ENCODE measurements at regions not wholly inside any gene's neighbourhood (a gene's known extent, or its start where the extent isn't known, plus 50 kb on each side); places are given as distances from the start of the nearest gene placed in this dataset.

DNA sequence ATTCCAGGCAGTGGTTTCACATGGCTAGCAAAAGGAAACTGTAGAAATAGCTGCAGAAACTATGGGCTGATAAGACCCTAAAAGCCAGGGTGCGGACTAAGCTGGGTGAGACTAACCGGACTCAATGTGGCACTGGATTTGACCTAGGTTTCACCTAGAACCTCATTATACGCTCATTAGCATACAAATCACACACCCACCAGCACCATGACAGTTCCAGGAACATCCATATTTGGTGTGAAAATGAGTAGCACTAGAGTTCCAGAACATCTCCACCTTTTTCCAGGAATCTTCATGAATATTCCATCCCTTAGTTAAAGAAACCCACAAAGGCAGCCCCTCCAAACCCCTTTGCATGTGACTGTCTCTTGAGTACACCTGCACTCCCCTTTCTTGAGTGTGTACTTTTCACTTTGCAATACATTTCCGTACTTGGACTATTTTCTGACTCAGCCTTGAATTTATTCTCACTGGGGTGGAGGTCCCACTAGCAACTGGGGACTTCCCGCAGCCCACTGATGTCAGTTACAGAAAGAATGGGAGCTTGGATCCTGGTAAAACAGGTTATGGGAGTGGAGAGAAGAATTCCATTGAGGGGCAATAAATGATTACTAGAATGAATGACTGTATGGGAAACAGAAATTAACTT lies 58.0 kb upstream of the SPATA31C2 start:
- Histone ChIP-seq H3K9me3 (no peaks in the 10 kb centered on the region), H3K36me3 (no peaks in the 10 kb centered on the region), H3K4me3 (ENCODE audit: low read depth in 1 of 2, low read length in 1 of 2) (no peak overlapping the region), H3K27ac (no peak overlapping the region), H3K4me1 (ENCODE audit: control insufficient read depth in 1 of 2, insufficient read depth in 1 of 2, low read depth in 1 of 2, low read length in 1 of 2) (no peaks in the 10 kb centered on the region), H3K27me3 (peaks cover 11% of the 10 kb centered on the region)
- TF ChIP-seq, protein P1, sequence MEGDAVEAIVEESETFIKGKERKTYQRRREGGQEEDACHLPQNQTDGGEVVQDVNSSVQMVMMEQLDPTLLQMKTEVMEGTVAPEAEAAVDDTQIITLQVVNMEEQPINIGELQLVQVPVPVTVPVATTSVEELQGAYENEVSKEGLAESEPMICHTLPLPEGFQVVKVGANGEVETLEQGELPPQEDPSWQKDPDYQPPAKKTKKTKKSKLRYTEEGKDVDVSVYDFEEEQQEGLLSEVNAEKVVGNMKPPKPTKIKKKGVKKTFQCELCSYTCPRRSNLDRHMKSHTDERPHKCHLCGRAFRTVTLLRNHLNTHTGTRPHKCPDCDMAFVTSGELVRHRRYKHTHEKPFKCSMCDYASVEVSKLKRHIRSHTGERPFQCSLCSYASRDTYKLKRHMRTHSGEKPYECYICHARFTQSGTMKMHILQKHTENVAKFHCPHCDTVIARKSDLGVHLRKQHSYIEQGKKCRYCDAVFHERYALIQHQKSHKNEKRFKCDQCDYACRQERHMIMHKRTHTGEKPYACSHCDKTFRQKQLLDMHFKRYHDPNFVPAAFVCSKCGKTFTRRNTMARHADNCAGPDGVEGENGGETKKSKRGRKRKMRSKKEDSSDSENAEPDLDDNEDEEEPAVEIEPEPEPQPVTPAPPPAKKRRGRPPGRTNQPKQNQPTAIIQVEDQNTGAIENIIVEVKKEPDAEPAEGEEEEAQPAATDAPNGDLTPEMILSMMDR (IDR thresholded peaks at IDR 0.05), result no peak

DNA sequence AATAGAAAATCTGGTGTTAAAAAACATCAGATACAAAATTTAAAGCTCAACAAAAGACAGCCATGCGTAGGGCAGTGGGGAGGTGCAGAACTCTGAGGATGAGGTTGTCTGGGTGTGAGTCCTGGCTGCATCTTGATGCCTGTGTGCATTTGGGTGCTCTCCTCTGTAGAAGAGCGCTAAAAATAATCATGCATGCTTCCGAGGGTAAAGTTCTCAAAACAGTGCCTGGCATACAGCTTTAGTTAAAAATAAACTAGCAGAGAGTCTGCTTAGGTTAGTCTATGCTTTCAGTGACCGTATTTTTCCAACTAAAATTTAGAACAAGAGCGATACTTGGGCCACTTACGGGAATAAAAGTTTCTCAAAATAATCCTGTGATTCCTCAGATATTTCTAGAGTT lies 55.5 kb upstream of the SPATA31C2 start:
- H3K4me3 ChIP-seq (ENCODE audit: low read depth in 1 of 2, low read length in 1 of 2), result no peak overlapping the region
- TF ChIP-seq, protein P1 (IDR thresholded peaks at IDR 0.05), result no peak
- H3K9me3 ChIP-seq, result no peaks in the 10 kb centered on the region
- H3K27me3 ChIP-seq, result peaks cover 11% of the 10 kb centered on the region
- no peak overlapping the region for H3K27ac ChIP-seq
- no peaks in the 10 kb centered on the region for H3K4me1 ChIP-seq (ENCODE audit: control insufficient read depth in 1 of 2, insufficient read depth in 1 of 2, low read depth in 1 of 2, low read length in 1 of 2)
- no peaks in the 10 kb centered on the region for H3K36me3 ChIP-seq

DNA sequence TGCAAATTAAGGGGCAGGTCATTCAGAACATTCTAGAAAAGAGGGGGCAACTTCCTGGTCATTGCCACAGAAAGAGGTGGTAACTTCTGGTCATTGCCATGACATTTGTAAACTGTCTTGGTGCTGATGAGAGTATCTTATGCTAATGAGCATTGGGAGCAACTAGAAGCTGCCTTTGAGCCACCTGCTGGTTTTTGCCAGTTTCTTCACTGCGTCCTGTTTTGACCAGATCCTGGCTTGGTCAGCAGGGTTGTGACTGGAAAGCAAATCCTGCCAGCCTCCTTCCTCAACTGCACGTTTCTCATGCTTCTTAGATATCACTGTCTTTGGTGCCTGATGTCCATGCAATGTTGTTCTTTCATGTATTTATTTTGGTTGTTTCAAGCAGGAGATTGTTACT lies 53.2 kb upstream of the SPATA31C2 start:
- no peak overlapping the region for H3K4me3 ChIP-seq (ENCODE audit: low read depth in 1 of 2, low read length in 1 of 2)
- H3K4me1 ChIP-seq (ENCODE audit: control insufficient read depth in 1 of 2, insufficient read depth in 1 of 2, low read depth in 1 of 2, low read length in 1 of 2), result no peaks in the 10 kb centered on the region
- H3K27me3 ChIP-seq, result no peaks in the 10 kb centered on the region
- TF ChIP-seq, protein P1 (IDR thresholded peaks at IDR 0.05), result no peak
- no peaks in the 10 kb centered on the region for H3K9me3 ChIP-seq
- no peaks in the 10 kb centered on the region for H3K36me3 ChIP-seq
- no peak overlapping the region for H3K27ac ChIP-seq

DNA sequence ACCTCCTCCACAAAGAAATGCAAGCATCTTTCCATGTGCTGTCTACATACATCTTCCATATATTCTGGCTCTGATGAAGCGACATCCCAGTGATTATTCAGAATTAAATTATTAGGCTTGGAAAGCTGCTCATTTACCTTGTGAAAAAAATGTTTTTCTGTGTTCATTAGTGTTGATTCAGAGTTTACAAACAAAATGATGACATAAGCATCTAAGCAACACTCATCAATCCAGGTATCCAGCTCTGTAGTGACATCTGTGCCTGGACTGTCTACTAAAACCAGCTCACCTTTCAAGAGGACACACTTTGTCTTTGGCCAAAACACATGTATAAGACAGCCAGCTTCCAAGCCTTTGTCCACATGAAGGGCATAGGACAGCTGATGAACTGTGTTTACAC lies 51.1 kb upstream of the SPATA31C2 start:
- H3K27ac ChIP-seq, result no peak overlapping the region
- no peaks in the 10 kb centered on the region for H3K9me3 ChIP-seq
- H3K36me3 ChIP-seq, result no peaks in the 10 kb centered on the region
- no peak overlapping the region for H3K4me3 ChIP-seq (ENCODE audit: low read depth in 1 of 2, low read length in 1 of 2)
- no peaks in the 10 kb centered on the region for H3K27me3 ChIP-seq
- TF ChIP-seq, protein P1 (IDR thresholded peaks at IDR 0.05), result no peak
- H3K4me1 ChIP-seq (ENCODE audit: control insufficient read depth in 1 of 2, insufficient read depth in 1 of 2, low read depth in 1 of 2, low read length in 1 of 2), result no peaks in the 10 kb centered on the region
